Smooth muscle cell of the brain vasculature (primary cell): ENCODE measurements at regions not wholly inside any gene's neighbourhood (a gene's known extent, or its start where the extent isn't known, plus 50 kb on each side); places are given as distances from the start of the nearest gene placed in this dataset.

ENCODE experiments used
- DNase-seq: peaks from one replicate; pipeline ENCODE4 v3.0.0-alpha.2; 2012; ENCODE audit warnings: low read depth, low spot score

GRCh38 chr11:119828006-119828405 is 99.0 kb upstream of the NECTIN1 start:
- DNase-seq: no peak

GRCh38 chr11:119827113-119827512 is 98.1 kb upstream of the NECTIN1 start:
- no peak for DNase-seq

- DNase-seq: no peak
Observed at GRCh38 chr11:119823077-119823476, 94.1 kb upstream of the NECTIN1 start.

GRCh38 chr11:119816660-119817059 is 87.7 kb upstream of the NECTIN1 start:
- no peak for DNase-seq

GRCh38 chr11:119814766-119815165 is 85.8 kb upstream of the NECTIN1 start:
- no peak for DNase-seq

GRCh38 chr11:119810478-119811232 is 81.7 kb upstream of the NECTIN1 start:
- DNase-seq: no peak

GRCh38 chr11:119809346-119809745 is 80.3 kb upstream of the NECTIN1 start:
- DNase-seq: no peak

- no peak for DNase-seq
Observed at GRCh38 chr11:119808407-119809185, 79.6 kb upstream of the NECTIN1 start.

- no peak for DNase-seq
Observed at GRCh38 chr11:119807841-119808240, 78.8 kb upstream of the NECTIN1 start.

- no peak for DNase-seq
Observed at GRCh38 chr11:119807402-119807801, 78.4 kb upstream of the NECTIN1 start.

GRCh38 chr11:119806064-119806915 is 77.3 kb upstream of the NECTIN1 start:
- DNase-seq: no peak

- no peak for DNase-seq
Observed at GRCh38 chr11:119805663-119806062, 76.7 kb upstream of the NECTIN1 start.

GRCh38 chr11:119804698-119805097 is 75.7 kb upstream of the NECTIN1 start:
- no peak for DNase-seq

- DNase-seq: no peak
Observed at GRCh38 chr11:119803726-119804294, 74.8 kb upstream of the NECTIN1 start.

GRCh38 chr11:119803139-119803538 is 74.1 kb upstream of the NECTIN1 start:
- DNase-seq: no peak

GRCh38 chr11:119802670-119803069 is 73.7 kb upstream of the NECTIN1 start:
- no peak for DNase-seq

- DNase-seq: no peak
Observed at GRCh38 chr11:119800619-119801018, 71.6 kb upstream of the NECTIN1 start.

- DNase-seq: no peak
Observed at GRCh38 chr11:119800171-119800570, 71.2 kb upstream of the NECTIN1 start.

- no peak for DNase-seq
Observed at GRCh38 chr11:119798656-119799055, 69.7 kb upstream of the NECTIN1 start.

- no peak for DNase-seq
Observed at GRCh38 chr11:119797736-119798135, 68.7 kb upstream of the NECTIN1 start.

- DNase-seq: no peak
Observed at GRCh38 chr11:119797123-119797611, 68.2 kb upstream of the NECTIN1 start.
